ENCODE measurements at regions not wholly inside any gene's neighbourhood (a gene's known extent, or its start where the extent isn't known, plus 50 kb on each side); places are given as distances from the start of the nearest gene placed in this dataset.

GRCh38 chr16:73199214-73199613 lies 151.3 kb upstream of the ZFHX3 start:
- TF ChIP-seq CTCF (conservative IDR thresholded peaks at IDR 0.05 in 1 of 2, IDR thresholded peaks at IDR 0.05 in 1 of 2; ENCODE audit: low read depth in 1 of 2, low read length in 2 of 2) (no peak), EZH2 (IDR thresholded peaks at IDR 0.05; ENCODE audit: low read length, missing control alignments) (no peak)

Measured in fibroblast of lung (primary cell).